ENCODE measurements at regions not wholly inside any gene's neighbourhood (a gene's known extent, or its start where the extent isn't known, plus 50 kb on each side); places are given as distances from the start of the nearest gene placed in this dataset.

DNA sequence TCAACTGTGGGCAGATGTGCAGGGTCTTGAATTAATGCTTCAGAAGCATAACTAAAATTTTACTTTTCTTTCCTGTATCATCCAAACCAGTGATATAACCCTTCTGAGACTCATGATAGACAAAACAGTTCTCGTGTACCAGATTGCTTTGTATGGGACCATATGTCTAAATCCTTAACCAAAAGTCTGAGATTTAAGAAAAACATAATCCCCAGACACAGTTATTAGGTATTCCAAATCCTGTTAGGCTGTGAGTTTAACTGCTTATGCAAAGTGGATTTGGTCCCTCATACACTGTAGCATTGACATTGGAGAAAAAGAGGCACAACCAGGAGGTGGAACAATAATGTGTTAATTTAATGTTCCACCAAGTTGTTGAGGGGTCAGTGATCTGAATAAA is 235.0 kb downstream of the PMAIP1 start:
- no peak for DNase-seq (ENCODE audit: low read depth)

GRCh38 chr18:60130284-60130683 is 230.5 kb downstream of the PMAIP1 start:
- DNase-seq (ENCODE audit: low read depth): no peak

GRCh38 chr18:60123031-60123430 is 223.2 kb downstream of the PMAIP1 start:
- no peak for DNase-seq (ENCODE audit: low read depth)

DNA sequence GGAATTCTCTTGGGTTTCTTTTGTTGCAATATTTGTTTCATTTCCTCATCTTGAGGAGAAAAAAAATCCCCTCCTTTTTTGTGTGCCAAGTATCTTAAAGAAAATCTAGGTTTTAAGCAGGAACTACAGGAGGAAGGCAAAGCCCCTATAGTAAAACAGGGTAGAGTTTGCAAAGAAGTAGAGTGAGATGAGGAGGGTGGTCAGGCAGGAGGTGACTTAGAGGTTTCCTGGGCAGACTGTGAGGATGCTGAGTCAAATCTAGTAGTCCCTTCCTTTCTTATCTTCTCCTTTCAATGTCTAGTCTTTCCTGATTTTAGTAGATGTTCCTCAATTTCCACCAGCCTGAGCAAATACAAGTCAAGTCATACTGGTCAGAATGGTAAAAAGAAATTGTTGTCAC is 222.5 kb downstream of the PMAIP1 start:
- DNase-seq (ENCODE audit: low read depth): no peak

- no peak for DNase-seq (ENCODE audit: low read depth)
Observed at GRCh38 chr18:60120231-60120750, 220.5 kb downstream of the PMAIP1 start.

- no peak for DNase-seq (ENCODE audit: low read depth)
Observed at GRCh38 chr18:60117321-60117720, 217.5 kb downstream of the PMAIP1 start.

DNA sequence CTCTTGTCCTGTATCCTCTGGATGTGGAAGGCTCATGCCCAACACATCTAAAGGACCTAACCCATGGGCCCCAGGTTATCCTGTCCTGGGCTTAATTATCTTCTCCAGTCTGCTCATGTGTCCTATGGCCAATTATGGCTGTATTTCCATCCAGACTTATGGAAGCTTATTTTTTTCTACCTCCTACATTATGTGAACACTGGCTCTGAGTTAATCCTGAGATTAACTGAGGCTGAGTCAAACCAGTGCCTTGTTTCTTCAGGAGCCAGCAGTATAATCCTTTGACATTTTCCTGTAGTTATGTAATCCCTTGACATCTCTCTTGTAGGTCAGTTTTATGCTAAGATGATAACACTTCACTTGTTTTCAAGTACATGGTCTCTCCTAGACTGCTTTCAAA is 213.6 kb downstream of the PMAIP1 start:
- no peak for DNase-seq (ENCODE audit: low read depth)

GRCh38 chr18:60112369-60112768 is 212.6 kb downstream of the PMAIP1 start:
- DNase-seq (ENCODE audit: low read depth): no peak

GRCh38 chr18:60111525-60111924 is 211.7 kb downstream of the PMAIP1 start:
- no peak for DNase-seq (ENCODE audit: low read depth)

GRCh38 chr18:60110836-60111235 is 211.0 kb downstream of the PMAIP1 start:
- DNase-seq (ENCODE audit: low read depth): no peak

- DNase-seq (ENCODE audit: low read depth): no peak
Observed at GRCh38 chr18:60100778-60101177, 201.0 kb downstream of the PMAIP1 start.

- no peak for DNase-seq (ENCODE audit: low read depth)
Observed at GRCh38 chr18:60099709-60100108, 199.9 kb downstream of the PMAIP1 start.

DNA sequence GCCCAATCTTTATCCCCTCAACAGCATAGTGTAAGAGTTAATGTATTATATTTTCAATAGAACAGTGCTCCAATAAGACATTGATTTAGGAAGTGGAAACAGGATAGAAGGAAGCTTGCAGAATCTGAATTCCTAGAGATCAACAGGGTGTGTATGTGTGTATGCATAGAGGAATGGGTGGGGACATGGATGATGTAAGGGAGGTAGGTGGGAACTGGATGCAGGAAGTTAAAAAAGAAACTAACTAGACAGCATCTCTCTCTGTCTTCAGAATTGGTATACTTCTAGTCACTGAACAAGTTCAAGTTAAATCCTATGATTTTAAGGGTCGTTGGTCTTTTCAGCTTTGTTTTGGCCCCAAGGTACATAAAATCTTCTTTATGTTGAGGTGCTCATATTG is 196.6 kb downstream of the PMAIP1 start:
- DNase-seq (ENCODE audit: low read depth): no peak

- DNase-seq (ENCODE audit: low read depth): no peak
Observed at GRCh38 chr18:60092073-60092472, 192.3 kb downstream of the PMAIP1 start.

GRCh38 chr18:60090170-60090569 is 190.4 kb downstream of the PMAIP1 start:
- no peak for DNase-seq (ENCODE audit: low read depth)

GRCh38 chr18:60082790-60083189 is 183.0 kb downstream of the PMAIP1 start:
- DNase-seq (ENCODE audit: low read depth): no peak

GRCh38 chr18:60082282-60082681 is 182.5 kb downstream of the PMAIP1 start:
- DNase-seq (ENCODE audit: low read depth): no peak

DNA sequence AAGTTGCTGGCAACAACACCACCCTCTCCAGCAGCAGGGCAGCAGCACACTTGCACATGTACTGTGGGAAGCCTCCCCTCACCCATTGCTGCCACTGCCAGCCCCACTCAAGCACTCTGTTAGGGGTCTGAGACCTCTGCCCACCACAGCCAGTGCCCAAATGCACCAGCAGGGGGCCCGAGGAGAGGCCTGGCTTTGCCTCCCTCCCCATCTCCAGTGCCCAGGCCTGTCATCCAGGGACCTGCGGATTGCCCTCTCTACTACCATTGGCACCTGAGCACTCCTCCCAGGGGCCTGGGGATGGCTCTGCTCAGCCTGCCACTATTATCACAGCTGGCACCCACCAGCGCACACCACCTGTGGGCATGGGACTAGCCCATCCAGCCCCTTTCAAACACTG is 175.7 kb downstream of the PMAIP1 start:
- DNase-seq (ENCODE audit: low read depth): no peak

DNA sequence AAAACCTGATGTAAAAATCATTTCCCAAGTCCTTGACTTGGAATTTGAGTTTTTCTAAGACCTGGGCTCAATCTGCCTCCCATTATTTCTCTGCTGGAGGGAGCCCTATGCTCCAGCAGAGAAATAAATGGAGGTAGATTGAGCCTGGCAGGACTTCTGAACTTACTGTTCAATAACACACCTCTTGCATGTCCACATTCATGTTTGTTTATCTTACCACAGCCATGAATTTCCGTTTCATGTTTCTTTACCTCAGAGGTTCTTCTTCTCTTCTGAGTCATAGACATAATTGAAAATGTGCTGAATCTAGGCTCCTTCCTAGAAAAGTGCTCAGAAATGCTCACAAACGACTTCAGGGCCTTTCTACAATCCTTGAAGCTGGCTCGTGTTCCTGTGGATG is 170.8 kb downstream of the PMAIP1 start:
- no peak for DNase-seq (ENCODE audit: low read depth)

GRCh38 chr18:60069145-60069544 is 169.3 kb downstream of the PMAIP1 start:
- no peak for DNase-seq (ENCODE audit: low read depth)

DNA sequence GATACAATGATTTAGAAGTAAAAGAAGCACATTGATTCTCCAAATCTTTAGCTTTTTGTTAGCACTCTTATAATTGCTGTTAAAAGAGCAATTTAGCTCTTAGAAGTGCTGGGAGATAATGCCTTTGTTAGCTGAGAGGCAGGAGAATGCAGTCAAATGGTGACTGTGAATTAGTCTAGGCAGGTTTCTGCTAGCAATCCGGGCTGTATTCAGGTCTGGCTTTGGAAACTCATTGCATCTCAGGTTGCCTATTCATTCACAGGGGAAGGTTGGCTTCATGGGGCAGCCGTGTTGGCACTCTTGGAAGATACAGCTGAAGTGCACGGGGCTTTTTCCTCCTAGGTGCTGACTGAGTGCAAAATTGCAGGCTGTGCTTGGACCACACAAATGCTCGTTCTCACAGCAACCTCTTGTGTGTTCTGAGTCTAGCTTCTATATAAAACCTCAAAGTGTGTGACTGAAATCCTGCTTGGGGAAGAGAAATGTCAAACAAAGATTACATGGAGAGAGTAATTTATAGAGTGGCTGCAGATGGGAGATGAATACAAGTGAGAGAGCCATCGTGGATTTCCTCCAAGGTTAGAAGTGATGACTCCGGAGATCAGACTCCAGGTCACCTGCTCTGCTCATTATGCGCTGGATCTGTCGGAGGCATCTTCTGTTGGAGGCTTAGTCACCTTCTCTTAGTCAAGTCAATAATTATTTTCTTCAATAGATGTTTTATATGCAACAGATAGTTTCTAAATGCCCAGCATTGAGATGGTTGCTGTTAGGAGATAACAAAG is 167.8 kb downstream of the PMAIP1 start:
- DNase-seq (ENCODE audit: low read depth): no peak

- no peak for DNase-seq (ENCODE audit: low read depth)
Observed at GRCh38 chr18:60066219-60066975, 166.6 kb downstream of the PMAIP1 start.

GRCh38 chr18:60064271-60064670 is 164.5 kb downstream of the PMAIP1 start:
- DNase-seq (ENCODE audit: low read depth): no peak

Data from activated T-cell treated with anti-CD3 and anti-CD28 coated beads for 48 hours (primary cell).